Osteocyte (in vitro differentiated cells): ENCODE measurements at regions not wholly inside any gene's neighbourhood (a gene's known extent, or its start where the extent isn't known, plus 50 kb on each side); places are given as distances from the start of the nearest gene placed in this dataset.

Source experiments
- DNase-seq: peaks from one replicate; pipeline ENCODE4 v3.0.0; 2021; ENCODE audit warnings: mixed read lengths; ENCODE audit not compliant: unreplicated experiment; ENCODE audit errors: extremely low spot score
- H3K27ac Mint-ChIP-seq: one replicate; pipeline ENCODE4 v1.8.0; 2021; ENCODE audit warnings: mild to moderate bottlenecking, mixed read lengths; ENCODE audit not compliant: unreplicated experiment
- H3K27me3 Mint-ChIP-seq: one replicate; pipeline ENCODE4 v1.8.0; 2021; ENCODE audit warnings: mixed read lengths; ENCODE audit not compliant: unreplicated experiment
- H3K36me3 Mint-ChIP-seq: one replicate; pipeline ENCODE4 v1.8.0; 2021; ENCODE audit warnings: mixed read lengths; ENCODE audit not compliant: unreplicated experiment
- H3K4me1 Mint-ChIP-seq: one replicate; pipeline ENCODE4 v1.8.0; 2021; ENCODE audit warnings: mixed read lengths; ENCODE audit not compliant: unreplicated experiment
- H3K4me3 Mint-ChIP-seq: one replicate; pipeline ENCODE4 v1.8.0; 2021; ENCODE audit warnings: mild to moderate bottlenecking, moderate library complexity, mixed read lengths; ENCODE audit not compliant: unreplicated experiment
- H3K9me3 Mint-ChIP-seq: one replicate; pipeline ENCODE4 v1.8.0; 2021; ENCODE audit warnings: mixed read lengths; ENCODE audit not compliant: unreplicated experiment
- CTCF ChIP-seq: fragments of 200-600 bp; sonication (generic); IDR thresholded peaks from 2 replicates; pipeline ENCODE4 v1.5.0; 2021; ENCODE audit warnings: antibody characterized with exemption, mild to moderate bottlenecking, moderate library complexity

- no peak overlapping the region for H3K4me3 Mint-ChIP-seq
- H3K4me1 Mint-ChIP-seq: no peaks in the 10 kb centered on the region
- no peak overlapping the region for H3K27ac Mint-ChIP-seq
- no peaks in the 10 kb centered on the region for H3K36me3 Mint-ChIP-seq
- DNase-seq: no peak
- H3K27me3 Mint-ChIP-seq: no peaks in the 10 kb centered on the region
- TF ChIP-seq CTCF: no peak
- no peaks in the 10 kb centered on the region for H3K9me3 Mint-ChIP-seq
Observed at GRCh38 chr13:67642657-67643056, 412.5 kb upstream of the PCDH9 start.

GRCh38 chr13:67635754-67636153, 405.6 kb upstream of the PCDH9 start:
- no peaks in the 10 kb centered on the region for H3K36me3 Mint-ChIP-seq
- peaks cover 3% of the 10 kb centered on the region for H3K4me1 Mint-ChIP-seq
- no peak for DNase-seq
- H3K4me3 Mint-ChIP-seq: no peak overlapping the region
- H3K9me3 Mint-ChIP-seq: no peaks in the 10 kb centered on the region
- H3K27me3 Mint-ChIP-seq: no peaks in the 10 kb centered on the region
- H3K27ac Mint-ChIP-seq: no peak overlapping the region
- TF ChIP-seq CTCF: no peak

- no peak for DNase-seq
- H3K27ac Mint-ChIP-seq: no peak overlapping the region
- H3K4me1 Mint-ChIP-seq: peaks cover 3% of the 10 kb centered on the region
- no peak overlapping the region for H3K4me3 Mint-ChIP-seq
- TF ChIP-seq CTCF: no peak
- H3K27me3 Mint-ChIP-seq: no peaks in the 10 kb centered on the region
- H3K36me3 Mint-ChIP-seq: no peaks in the 10 kb centered on the region
- no peaks in the 10 kb centered on the region for H3K9me3 Mint-ChIP-seq
Observed at GRCh38 chr13:67632590-67632989, 402.5 kb upstream of the PCDH9 start.

- no peak for DNase-seq
- Mint-ChIP-seq H3K27ac (no peak overlapping the region), H3K36me3 (no peaks in the 10 kb centered on the region), H3K4me1 (peaks cover 3% of the 10 kb centered on the region), H3K9me3 (no peaks in the 10 kb centered on the region), H3K27me3 (no peaks in the 10 kb centered on the region), H3K4me3 (no peak overlapping the region)
- no peak for TF ChIP-seq CTCF
Observed at GRCh38 chr13:67630640-67631039, 400.5 kb upstream of the PCDH9 start.

GRCh38 chr13:67623630-67624029, 393.5 kb upstream of the PCDH9 start:
- no peak overlapping the region for H3K4me3 Mint-ChIP-seq
- no peaks in the 10 kb centered on the region for H3K9me3 Mint-ChIP-seq
- no peaks in the 10 kb centered on the region for H3K36me3 Mint-ChIP-seq
- no peak for TF ChIP-seq CTCF
- no peaks in the 10 kb centered on the region for H3K27me3 Mint-ChIP-seq
- DNase-seq: no peak
- H3K4me1 Mint-ChIP-seq: peaks cover 25% of the 10 kb centered on the region
- H3K27ac Mint-ChIP-seq: no peak overlapping the region
